NCI-H2171 treated with DMSO at 0.1 percent for 48 hours (cell line): ENCODE measurements at regions not wholly inside any gene's neighbourhood (a gene's known extent, or its start where the extent isn't known, plus 50 kb on each side); places are given as distances from the start of the nearest gene placed in this dataset.
A peak's percentile ranks its signal among the peaks of the same experiment; 100 is the strongest.

ENCODE experiments used
- DNase-seq: peaks from one replicate; lab custom pipeline; 2025; lab: John Stamatoyannopoulos, UW

DNA sequence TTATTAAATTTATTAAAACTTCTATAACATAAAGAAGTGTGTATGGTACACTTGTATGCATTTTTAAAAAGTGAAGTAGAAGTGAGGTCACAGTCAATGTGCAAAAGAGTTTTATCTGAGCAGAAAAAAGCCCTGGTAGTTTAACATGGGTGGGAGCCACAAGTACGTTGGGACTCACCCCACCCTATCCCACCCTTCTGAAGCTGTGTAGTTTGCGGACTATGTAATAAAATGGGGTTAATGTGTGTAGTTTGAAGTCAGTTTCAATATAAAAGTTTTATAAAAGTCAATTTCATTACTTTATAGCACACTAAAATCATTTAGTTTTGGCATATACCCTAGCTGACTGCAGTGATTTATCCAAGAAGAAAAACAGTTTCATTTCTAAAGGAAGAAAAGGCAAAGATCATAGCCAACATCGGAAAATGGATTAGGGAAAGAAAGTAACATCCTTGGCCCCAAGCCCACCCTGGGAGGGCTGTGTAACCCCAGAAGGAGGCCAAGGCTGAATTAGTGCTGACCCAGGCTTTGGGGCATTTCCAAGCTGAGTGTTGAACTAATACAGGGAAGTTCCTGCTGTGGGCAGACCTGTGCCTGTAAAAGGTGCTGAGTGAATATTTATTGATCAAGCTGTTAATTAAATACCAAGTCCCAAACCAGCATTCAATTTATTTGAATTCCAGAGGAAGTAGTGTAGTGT lies 398.6 kb upstream of the ADAMTSL1 start:
- DNase-seq, result no peak

DNA sequence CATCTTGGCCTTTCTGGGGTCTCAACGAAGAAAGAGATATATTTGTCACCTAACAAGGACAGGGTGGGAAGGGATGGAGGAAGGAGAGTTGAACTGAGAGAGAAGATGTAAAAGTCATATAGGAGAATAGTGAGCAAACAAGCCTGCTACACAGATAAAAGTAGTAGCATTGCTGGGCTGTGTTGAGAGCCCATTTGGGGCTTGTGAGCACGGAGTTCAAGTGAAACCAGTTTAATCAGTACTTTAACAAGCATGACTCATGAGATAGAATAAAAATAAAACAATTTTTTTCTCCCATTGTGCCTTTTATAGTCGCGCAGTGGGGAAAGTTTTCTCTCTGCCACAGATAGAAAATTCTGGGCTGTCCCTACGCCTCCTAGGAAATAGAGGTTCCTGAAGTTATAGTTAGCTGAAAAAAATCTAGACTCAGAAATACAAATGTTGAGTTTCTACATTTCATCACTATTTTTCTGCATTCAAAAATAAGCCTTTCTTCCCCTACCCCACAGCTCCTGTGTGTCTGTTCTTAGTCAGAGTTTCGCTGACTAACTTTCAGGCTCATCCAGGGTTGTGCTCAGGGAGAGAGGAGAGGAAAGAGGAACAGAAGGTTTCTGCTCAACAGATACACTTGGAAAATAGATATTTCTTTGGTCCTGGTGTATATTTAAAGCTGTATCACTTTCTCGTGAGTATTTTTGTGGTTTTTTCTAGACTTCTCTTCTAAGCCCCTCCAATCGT lies 395.8 kb upstream of the ADAMTSL1 start:
- DNase-seq, result no peak

DNA sequence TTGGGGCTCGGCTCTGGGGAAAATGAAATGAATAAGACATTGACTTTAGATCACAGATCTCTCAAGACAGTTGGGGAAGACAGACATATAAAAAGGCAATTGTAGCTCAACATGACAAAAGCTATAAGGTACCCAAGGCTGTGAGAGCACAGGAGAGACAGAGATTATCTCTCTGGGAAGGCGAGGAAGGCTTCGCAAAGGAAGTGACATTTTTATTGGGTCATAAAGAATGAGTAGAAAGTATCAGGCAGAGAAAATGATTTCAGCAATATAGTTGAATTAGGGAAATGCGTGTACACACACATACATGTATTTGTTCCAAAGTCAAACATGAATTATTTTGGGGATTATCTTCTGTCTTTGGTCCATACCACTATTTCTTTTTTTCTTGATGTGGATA lies 381.8 kb upstream of the ADAMTSL1 start:
- DNase-seq, result no peak

DNA sequence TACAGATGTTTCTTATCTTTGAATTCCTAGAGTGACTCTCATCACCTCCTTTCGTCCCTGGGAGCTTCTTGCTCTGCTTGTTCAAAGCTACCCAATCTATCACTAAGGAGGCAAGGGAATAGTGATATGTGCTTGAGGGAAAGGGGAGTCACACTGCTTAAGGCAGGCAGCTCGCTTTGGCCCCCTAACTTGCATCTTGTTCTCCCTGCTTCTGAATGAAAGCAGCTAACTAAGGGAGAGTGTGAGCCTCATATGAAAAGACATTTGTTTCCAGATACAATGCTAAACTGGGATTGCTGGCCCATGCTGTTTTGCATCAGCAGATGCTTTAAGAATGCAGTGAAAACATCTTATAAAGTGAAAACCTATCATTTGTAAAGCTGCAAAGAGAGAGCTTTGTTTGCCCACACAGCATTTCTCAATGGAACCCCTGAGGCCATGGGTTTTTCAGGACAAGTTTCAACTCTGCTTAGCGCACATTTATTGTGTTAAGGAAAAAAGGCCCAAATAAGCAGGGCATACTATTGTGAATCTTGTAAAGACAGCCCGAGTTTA lies 367.9 kb upstream of the ADAMTSL1 start:
- DNase-seq, result no peak

DNA sequence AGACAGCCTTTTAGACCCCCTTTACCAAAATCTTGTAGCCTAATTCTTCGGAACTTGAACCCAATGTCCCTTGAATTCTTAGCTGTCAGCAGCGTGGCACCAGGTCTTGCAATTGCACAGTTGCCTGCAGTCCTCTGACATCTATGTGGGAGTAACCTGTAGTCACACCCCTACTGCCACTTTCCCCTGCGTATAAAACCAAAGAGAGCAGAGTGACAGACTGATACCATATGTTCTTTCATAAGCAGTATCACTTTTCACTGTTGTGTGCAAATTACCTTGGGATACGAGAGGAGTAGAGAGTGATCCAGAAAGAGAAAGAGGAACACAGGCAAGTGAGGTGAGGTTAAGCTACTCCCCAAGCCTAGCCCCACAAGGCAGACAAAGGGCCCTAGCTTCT lies 364.3 kb upstream of the ADAMTSL1 start:
- peak; percentile 82 for DNase-seq

DNA sequence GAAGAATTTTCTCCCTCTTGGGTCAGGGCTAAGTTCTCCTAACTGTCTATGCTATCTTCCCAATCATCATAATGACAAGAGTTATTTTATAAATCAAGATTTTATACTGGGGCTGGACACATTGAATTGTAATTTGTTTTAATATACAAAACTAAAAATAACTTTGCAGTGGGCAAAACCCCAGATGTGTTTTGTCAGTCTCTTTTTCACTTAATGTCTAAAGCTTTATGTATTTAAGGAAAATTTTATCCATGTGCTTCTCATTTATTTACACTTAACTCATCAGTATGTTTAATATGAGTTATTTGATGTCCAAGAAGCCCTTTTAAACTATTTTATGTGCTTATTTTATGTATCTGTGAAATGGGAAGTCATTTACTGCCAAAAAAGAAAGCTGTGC lies 362.8 kb upstream of the ADAMTSL1 start:
- DNase-seq, result no peak

DNA sequence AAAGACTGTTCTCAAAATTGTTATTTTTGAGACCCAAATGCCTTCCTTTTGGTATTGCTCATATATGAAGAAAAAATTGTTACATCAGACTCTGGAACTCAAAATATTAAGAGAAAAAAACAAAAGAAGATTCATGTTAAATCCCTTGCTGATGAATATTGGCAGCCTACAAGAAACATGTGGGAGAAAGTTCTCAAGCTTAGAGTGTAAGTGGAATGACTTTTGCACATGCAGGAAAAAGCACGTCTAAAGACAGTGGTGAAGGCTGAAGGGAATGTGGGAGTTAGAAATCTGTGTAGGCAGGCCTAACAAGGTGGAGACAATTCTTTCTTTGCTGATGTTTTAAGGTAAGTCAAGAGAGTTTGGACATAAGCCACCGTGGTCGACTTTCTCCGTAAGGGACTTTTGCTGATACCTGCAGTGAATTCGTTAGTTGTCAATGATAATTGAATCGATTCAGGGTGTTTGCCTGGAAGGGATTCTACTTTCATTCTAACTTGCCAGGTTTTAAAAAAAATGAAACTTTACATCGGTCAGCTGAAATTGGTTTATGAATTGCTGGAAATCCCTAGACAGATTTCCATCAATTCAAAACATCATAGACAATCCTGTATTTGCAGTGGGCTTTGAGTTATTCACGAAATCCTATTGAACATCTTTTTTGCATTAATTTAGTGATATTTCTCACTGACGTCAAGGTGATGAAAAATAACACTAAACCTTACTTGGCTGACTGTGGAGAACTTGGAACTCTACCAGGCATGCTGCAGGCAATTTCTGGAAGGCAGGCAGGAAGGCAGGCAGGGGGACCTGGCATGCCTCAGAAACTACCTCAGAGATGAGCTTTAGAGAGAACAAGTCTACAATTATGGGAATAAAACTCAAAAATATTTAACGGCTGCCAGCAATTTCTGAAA lies 359.1 kb upstream of the ADAMTSL1 start:
- no peak for DNase-seq

DNA sequence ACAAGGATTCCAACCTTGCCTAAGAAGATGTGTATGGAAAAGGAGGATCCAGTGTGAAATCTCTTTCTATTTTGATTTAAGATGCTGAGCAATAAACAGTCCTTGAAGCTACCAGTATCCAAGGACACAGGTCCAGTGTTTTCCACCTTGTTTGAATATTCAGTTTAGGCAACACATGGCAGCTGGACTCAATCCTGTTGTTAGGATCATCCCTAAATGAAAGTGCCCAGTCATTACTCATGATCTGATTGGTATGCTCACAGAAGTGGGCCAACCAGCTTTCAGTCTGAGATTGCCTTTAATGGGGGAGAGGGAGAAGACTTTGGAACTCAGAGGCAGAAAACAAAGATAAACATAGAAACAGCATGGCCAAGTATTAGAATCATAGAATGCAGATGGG lies 355.7 kb upstream of the ADAMTSL1 start:
- no peak for DNase-seq

DNA sequence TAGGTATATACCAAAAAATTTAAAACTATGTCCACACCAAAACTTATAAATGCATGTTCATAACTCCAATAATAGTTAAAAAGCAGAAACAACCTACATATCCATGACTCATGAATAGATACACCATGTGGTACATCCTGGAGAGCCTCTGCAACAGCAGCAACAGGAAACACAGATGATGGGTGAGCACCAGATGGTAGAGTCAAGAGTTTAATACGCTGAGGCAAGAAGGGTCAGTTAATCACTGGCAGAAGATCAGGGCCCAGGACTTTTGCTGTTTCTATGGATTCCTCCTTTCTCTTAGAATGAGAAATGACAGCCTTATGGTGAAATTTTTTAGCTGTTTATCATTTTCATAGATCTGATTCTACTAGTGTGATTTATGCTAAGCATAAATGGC lies 351.8 kb upstream of the ADAMTSL1 start:
- DNase-seq, result peak; percentile 48

DNA sequence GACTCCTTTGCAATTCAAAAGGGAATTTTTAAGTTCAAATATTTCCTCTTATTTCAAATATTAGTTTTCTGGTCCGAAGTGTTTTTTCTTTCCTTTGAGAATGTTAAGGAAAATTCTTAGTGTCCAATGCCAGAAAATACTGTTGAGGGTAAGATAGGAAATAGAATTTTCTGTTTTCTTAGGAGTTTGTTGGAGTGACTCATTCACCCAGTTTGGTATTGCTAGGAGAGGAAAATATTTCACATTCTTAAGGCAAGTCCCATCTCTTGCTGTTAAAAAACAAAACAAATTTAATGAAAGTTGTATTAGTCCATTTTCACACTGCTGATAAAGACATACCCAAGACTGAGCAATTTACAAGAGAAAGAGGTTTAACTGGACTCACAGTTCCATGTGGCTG lies 349.2 kb upstream of the ADAMTSL1 start:
- DNase-seq, result no peak

DNA sequence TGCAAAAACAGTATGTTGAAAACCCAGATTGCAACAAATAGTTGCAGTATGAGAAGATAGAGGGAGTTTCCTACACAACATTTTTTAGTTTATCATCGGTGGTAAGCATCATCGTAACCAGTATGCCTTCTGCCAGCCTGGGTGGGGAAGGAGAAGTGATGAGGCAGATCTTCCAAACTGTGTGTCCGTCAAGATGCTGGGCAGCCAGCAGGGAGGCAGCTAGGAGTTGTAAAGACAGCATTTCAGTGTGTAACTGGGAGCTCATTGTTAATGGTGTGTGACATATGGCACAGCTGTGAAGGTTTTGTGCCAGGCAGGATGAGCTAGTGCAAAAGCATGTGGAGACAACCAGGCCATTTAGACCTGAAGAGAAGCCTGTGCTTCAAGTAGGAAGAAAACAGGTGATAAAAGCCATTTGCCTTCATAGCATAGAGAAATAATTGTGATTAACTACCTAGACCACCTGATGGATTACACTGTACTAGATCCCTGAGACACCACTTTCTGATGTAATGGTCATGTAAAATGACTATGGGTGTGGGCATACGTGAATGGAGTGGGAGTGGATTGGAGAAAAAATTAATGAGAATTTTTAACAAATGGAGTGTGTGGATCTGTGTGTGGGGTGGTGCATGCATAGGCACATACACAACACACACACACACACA lies 347.0 kb upstream of the ADAMTSL1 start:
- peak; percentile 32 for DNase-seq

DNA sequence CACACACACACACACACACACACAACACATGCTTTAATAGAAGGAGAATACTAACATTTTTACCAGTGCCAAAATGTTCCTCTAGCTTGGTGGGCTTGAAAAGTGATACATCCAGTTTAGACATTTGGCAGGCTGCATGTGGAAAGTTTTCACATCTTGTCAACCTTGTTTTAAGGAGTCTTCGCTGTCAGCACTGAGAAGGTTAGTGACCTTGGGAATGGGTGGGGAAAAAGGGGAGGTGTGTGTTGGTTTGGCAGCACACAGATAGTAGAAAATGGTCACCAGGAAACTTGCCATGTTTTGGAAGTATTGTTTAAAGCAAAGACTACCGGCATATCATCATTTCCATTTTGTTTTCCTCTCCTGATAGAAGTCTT lies 346.5 kb upstream of the ADAMTSL1 start:
- no peak for DNase-seq

DNA sequence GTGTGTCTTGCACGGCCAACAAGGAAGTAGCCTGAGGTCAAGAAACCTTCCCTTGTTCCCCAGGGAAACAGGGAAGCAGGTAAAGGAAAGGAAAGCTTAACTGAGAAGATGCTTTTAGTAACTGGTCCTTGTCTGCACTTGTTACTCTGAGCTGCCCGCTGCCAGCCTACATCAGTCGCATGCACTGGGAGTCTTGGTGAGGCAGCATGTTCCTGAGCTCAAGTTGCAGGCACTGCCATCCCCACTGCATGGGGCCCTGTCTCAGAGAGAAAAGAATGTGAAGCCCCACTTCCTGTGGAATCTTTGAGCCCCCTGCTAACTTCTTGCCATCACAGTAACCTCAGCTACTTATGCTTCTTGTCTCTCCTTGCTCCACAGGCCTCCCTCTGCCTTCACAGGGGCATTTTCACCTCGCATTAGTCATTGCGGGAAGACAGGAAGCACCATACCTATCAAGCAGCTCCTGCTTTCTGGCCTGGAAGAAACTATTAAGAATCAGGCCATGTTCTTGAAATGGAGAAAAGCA lies 344.1 kb upstream of the ADAMTSL1 start:
- DNase-seq, result no peak

DNA sequence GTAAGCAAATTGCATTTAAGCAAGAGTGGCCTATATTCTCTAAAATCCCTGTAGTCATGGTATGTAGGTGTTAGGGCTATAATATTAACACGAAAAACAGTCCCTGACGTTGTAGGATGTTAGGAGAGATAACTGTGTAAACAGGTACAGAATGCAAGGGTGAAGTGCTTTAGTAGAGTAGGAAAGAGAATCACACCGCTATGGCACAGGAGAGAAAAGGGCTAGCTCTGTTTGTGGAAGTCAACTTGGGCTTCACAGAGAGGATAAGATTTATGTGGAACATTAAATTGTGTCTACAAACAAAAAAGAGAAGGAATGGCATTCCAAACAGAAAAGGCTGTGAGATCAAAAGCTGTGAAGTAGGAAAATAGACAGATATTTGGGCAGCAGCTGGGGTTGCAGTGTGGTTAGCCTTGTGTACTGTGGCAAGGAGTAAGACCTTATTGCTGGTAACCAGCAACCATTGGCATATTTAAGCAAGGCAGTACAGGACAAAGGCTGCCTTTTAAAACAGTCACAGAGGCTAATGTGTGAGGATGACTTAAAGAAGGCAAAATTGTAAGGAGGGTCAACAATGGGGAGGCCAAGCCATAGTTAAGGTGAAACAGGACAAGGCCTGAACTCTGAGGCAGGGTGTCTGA lies 337.5 kb upstream of the ADAMTSL1 start:
- no peak for DNase-seq

DNA sequence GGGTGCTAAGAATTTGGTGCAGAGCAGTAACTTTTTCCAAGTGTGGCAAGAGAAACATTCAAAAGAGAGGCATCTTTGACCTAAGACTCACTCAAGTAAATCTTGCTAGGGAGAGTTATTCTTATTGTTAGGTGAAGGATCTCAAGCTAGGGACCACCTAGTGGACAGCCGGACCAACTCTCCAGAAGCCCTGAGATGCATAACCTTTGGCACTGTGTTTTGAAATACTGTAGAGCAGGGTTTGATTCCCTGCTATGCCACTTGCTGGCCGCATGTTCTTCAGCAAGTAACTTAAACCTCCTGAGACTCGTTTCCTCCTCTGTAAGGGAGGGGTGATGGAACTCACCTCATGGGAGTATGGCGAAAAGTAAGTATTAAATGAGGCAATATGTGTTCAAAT lies 336.1 kb upstream of the ADAMTSL1 start:
- DNase-seq, result no peak

DNA sequence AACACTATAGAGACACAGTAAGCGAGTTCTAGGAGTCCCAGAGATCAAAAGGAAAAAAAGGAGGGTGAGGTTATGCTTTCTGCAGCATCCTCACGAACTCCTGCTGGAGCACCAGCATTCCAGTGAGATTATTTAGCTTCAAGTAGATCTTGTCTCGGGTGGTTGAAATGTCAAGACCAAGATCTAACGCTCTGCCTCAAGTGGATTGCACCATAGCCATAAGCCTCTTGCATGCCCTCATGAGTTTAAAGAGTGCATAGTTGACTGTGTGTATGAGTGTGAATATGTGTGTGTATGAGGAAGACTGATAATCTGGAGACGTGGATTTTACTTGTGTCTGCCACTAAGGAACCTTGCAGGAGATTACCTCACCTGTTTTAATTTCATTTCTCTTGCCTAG lies 335.3 kb upstream of the ADAMTSL1 start:
- no peak for DNase-seq

DNA sequence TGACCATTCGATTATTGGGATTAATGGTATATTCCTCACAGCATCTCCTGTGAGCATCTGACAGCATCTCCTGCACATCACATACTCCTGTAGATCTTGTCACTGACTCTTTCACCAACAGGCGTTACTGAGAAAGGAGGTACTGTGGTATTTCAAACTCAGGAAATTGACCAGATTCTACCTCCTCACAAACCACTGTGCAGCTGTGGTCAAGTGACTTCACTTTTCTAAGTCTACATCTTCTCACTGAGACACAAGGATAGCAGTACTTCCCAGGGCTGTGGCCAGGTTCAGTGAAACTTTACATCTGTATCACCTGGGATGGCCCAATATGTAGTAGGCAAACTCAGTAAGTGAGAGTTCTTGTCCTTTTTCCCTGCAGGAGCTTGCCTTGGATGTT lies 332.3 kb upstream of the ADAMTSL1 start:
- DNase-seq, result no peak

DNA sequence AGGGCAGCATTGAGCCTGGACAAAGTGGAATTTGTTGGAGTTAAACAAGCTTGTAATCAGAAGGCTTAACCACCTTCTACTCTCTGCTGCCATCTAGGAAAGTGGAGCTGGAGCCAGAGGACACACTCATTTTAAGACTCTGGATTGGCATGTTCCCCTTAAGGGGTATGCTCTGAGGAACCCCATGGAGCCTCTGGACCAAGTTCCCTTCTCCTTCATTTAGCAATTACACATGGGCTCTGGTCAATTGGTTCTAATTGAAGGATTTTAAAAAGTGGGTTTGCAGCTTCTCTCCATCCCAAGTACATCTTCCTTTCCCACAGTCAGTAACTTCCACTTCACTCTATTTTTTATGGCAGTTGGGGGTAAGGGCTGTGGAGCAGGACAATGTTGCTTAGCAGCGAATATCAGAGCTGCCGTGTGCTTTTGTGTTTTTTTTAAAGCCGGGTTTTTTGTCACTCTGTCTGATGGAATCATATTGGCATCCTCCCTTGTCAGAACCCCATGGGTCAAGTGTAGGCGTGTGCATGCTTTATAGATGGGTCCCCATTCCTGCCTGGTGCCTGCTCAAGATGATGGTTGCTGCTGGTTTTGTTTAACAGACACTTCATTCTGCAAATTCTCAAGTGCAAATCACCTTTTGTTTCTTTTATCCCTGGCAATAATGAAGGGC lies 330.7 kb upstream of the ADAMTSL1 start:
- DNase-seq, result no peak

DNA sequence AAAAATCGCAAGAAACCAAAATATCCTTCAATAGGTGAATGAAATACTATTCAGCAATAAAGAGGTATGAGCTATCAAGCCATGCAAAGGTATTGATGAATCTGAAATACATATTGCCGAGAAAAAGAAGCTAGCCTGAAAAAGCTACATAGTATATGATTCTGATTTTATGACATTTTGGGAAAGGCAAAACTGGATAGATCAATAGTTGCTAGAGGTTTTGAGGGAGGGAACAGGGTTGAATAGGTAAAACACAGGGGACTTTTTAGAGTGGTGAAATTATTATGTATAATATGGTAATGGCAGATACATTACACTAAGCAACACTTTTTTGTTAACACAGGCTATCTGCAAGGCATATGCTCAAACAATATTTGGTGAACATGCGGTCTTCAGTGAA lies 327.6 kb upstream of the ADAMTSL1 start:
- DNase-seq, result peak; percentile 1

DNA sequence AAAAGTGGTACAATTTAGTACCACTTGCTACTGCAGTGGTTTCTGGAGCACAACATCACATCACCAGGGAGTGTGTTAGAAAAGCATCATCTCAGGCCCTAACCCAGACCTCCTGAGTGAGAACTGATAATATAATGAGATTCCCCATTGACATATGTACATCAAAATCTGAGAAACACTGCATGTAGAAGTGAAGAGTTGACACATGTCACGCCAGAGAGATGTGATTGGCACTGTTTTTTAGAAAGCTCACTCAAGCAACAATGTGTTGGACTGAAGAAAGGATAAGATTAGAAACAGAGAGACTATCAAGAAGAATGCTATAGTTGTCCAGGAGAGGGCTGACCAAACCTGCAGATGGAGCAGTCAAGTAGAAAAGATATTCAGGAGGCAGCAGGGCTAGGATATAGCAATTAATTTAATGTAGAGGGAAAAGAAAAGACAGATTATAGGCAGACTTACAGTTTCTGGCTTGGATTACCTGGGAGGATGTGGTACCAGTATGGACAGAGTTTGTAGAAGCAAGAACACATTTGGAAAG lies 324.4 kb upstream of the ADAMTSL1 start:
- DNase-seq, result no peak
